ENCODE measurements at regions not wholly inside any gene's neighbourhood (a gene's known extent, or its start where the extent isn't known, plus 50 kb on each side); places are given as distances from the start of the nearest gene placed in this dataset.

- TF ChIP-seq POLR2A (IDR thresholded peaks at IDR 0.05; ENCODE audit: low read length) (no peak), GATA1 (IDR thresholded peaks at IDR 0.05; ENCODE audit: low read depth, low read length) (no peak)
Observed at GRCh38 chr4:59583845-59584568, 1616.1 kb upstream of the ADGRL3 start.

Data from erythroblast (primary cell).